Natural killer cell (primary cell): ENCODE measurements at regions not wholly inside any gene's neighbourhood (a gene's known extent, or its start where the extent isn't known, plus 50 kb on each side); places are given as distances from the start of the nearest gene placed in this dataset.

ENCODE experiments used
- ATAC-seq, 3 donors: fragments of 150-1000 bp in 2 of 3; fragments of 200-7000 bp in 1 of 3; cut with Tn5 transposase; 1 replicate in 1 of 3; 2 replicates in 2 of 3; pipeline ENCODE4 v1.10.0; 2021; ENCODE audit warnings: mild to moderate bottlenecking in 2 of 3, moderate library complexity in 2 of 3
- DNase-seq, 2 donors: peaks; one replicate each; pipeline versions ENCODE4 v3.0.0 to v3.0.0-alpha.2; 2013 to 2021; ENCODE audit warnings: mixed read lengths in 1 of 2
- H3K27ac ChIP-seq: one replicate; pipeline ENCODE4 v1.5.1; 2013; ENCODE audit warnings: mild to moderate bottlenecking, low read length
- H3K27me3 ChIP-seq: one replicate; pipeline ENCODE4 v1.6.1; 2013; ENCODE audit warnings: low read length; ENCODE audit not compliant: control insufficient read depth, insufficient read depth
- H3K36me3 ChIP-seq: one replicate; pipeline ENCODE4 v1.6.1; 2013; ENCODE audit warnings: low read length; ENCODE audit not compliant: control insufficient read depth, insufficient read depth
- H3K4me1 ChIP-seq: one replicate; pipeline ENCODE4 v1.6.1; 2013; ENCODE audit warnings: low read length; ENCODE audit not compliant: control insufficient read depth, insufficient read depth
- H3K4me3 ChIP-seq: one replicate; pipeline ENCODE4 v1.5.1; 2013; ENCODE audit warnings: low read length
- H3K9me3 ChIP-seq: one replicate; pipeline ENCODE4 v1.6.1; 2013; ENCODE audit warnings: low read length; ENCODE audit not compliant: control insufficient read depth, insufficient read depth
- H3K27ac Mint-ChIP-seq, 2 donors: one replicate each; pipeline ENCODE4 v1.8.0; 2022; ENCODE audit warnings: mild to moderate bottlenecking in 2 of 2, mixed read lengths in 2 of 2, moderate library complexity in 1 of 2
- H3K27me3 Mint-ChIP-seq, 2 donors: one replicate each; pipeline ENCODE4 v1.8.0; 2022; ENCODE audit warnings: low read depth in 2 of 2, mixed read lengths in 2 of 2
- H3K36me3 Mint-ChIP-seq: one replicate; pipeline ENCODE4 v1.8.0; 2022; ENCODE audit warnings: mixed read lengths
- H3K4me1 Mint-ChIP-seq, 2 donors: one replicate each; pipeline ENCODE4 v1.8.0; 2022; ENCODE audit warnings: mixed read lengths in 2 of 2
- H3K4me3 Mint-ChIP-seq: one replicate; pipeline ENCODE4 v1.8.0; 2022; ENCODE audit warnings: mild to moderate bottlenecking, moderate library complexity, mixed read lengths
- H3K9me3 Mint-ChIP-seq, 2 donors: one replicate each; pipeline ENCODE4 v1.8.0; 2022; ENCODE audit warnings: mixed read lengths in 2 of 2
- WGBS: methylation state at CpG from one replicate; pipeline ENCODE4 v1.1.7; 2013; ENCODE audit warnings: missing lambda C conversion rate; ENCODE audit not compliant: insufficient coverage; 5-methylcytosine and 5-hydroxymethylcytosine counted together
- intact Hi-C: fragments of 100-400 bp; cut with micrococcal nuclease; formaldehyde crosslinking; loops from one replicate; pipeline ENCODE4 v1.14.2; 2022
- TF ChIP-seq, protein P1 (sequence below): fragments of 200-600 bp; IDR thresholded peaks from one replicate; pipeline ENCODE4 v1.8.0; 2022; ENCODE audit warnings: antibody characterized with exemption

DNA sequence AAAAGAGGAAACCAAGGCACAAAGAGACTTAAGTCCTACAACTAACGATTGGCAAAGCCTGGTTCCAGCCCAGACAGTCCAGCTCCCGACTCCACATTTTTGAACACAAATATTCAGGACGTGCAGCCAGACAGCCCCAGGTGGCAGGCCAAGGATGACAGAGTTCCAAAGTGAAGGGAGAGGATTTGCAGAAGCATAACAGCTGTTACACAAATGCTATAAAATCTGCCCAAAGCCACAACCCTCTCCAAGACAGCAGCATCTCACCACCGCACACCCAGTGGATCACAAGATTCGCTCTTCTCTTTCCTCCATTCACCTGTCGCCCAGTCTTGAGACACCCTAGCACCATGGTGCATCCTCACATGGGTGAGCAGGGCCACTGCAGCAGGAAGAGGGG, 227.1 kb upstream of the ID2 start:
- Mint-ChIP-seq H3K4me3 (peak overlapping the region; percentile 95), H3K4me1 (peaks cover 74 to 81% of the 10 kb centered on the region in 2 donors), H3K9me3 (no peaks in the 10 kb centered on the region), H3K27ac (peak overlapping the region; percentile 99 to 100), H3K36me3 (no peaks in the 10 kb centered on the region), H3K27me3 (no peaks in the 10 kb centered on the region)
- Histone ChIP-seq H3K27me3 (no peaks in the 10 kb centered on the region), H3K9me3 (no peaks in the 10 kb centered on the region), H3K4me1 (peaks cover 76% of the 10 kb centered on the region), H3K36me3 (no peaks in the 10 kb centered on the region), H3K4me3 (peak overlapping the region; percentile 19), H3K27ac (peak overlapping the region; percentile 99)
- WGBS: 54% methylated on average over 6 of the region's 6 CpGs
- ATAC-seq (peak in 1 of 3 donors; percentile 1), DNase-seq (no peak)
- TF ChIP-seq, protein P1, sequence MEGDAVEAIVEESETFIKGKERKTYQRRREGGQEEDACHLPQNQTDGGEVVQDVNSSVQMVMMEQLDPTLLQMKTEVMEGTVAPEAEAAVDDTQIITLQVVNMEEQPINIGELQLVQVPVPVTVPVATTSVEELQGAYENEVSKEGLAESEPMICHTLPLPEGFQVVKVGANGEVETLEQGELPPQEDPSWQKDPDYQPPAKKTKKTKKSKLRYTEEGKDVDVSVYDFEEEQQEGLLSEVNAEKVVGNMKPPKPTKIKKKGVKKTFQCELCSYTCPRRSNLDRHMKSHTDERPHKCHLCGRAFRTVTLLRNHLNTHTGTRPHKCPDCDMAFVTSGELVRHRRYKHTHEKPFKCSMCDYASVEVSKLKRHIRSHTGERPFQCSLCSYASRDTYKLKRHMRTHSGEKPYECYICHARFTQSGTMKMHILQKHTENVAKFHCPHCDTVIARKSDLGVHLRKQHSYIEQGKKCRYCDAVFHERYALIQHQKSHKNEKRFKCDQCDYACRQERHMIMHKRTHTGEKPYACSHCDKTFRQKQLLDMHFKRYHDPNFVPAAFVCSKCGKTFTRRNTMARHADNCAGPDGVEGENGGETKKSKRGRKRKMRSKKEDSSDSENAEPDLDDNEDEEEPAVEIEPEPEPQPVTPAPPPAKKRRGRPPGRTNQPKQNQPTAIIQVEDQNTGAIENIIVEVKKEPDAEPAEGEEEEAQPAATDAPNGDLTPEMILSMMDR: no peak
- intact Hi-C loops: loop anchor here (2.0 to 10.0 kb wide), 4 partner anchors 30 to 228 kb away; partner anchors contain the start of gene ID2

- intact Hi-C loops: loop anchor here (1.0 to 10.0 kb wide), 7 partner anchors 13 to 227 kb away; partner anchors contain the start of gene ID2
- Histone ChIP-seq H3K36me3 (no peaks in the 10 kb centered on the region), H3K4me3 (peak overlapping the region; percentile 19), H3K4me1 (peaks cover 80% of the 10 kb centered on the region), H3K27ac (peak overlapping the region; percentile 99), H3K9me3 (no peaks in the 10 kb centered on the region), H3K27me3 (no peaks in the 10 kb centered on the region)
- DNase-seq: peak; percentile 47 to 49
- Mint-ChIP-seq H3K9me3 (no peaks in the 10 kb centered on the region), H3K36me3 (no peaks in the 10 kb centered on the region), H3K4me3 (peak overlapping the region; percentile 95), H3K27me3 (no peaks in the 10 kb centered on the region), H3K4me1 (peaks cover 75 to 79% of the 10 kb centered on the region in 2 donors), H3K27ac (peak overlapping the region; percentile 99 to 100)
- TF ChIP-seq, protein P1: no peak
- peak; percentile 66 to 84 (median 82) for ATAC-seq
- 38% methylated on average over 22 of the region's 23 CpGs for WGBS
Observed at GRCh38 chr2:8455236-8456150, 226.4 kb upstream of the ID2 start.

- H3K27me3 ChIP-seq: no peaks in the 10 kb centered on the region
- H3K27ac ChIP-seq: peak overlapping the region; percentile 99
- H3K9me3 ChIP-seq: no peaks in the 10 kb centered on the region
- ATAC-seq (peak; percentile 46 to 64 (median 51)), DNase-seq (peak; percentile 44 to 80)
- H3K27ac Mint-ChIP-seq: peak overlapping the region; percentile 99 to 100
- peaks cover 80% of the 10 kb centered on the region for H3K4me1 ChIP-seq
- H3K4me3 ChIP-seq: peak overlapping the region; percentile 19
- H3K27me3 Mint-ChIP-seq: no peaks in the 10 kb centered on the region
- TF ChIP-seq, protein P1: no peak
- no peaks in the 10 kb centered on the region for H3K36me3 ChIP-seq
- peaks cover 80 to 85% of the 10 kb centered on the region in 2 donors for H3K4me1 Mint-ChIP-seq
- H3K9me3 Mint-ChIP-seq: no peaks in the 10 kb centered on the region
- H3K36me3 Mint-ChIP-seq: no peaks in the 10 kb centered on the region
- 44% methylated on average over 41 of the region's 41 CpGs for WGBS
- intact Hi-C loops: loop anchor here (1.0 to 10.0 kb wide), 6 partner anchors 14 to 226 kb away; partner anchors contain the start of gene ID2
- H3K4me3 Mint-ChIP-seq: peak overlapping the region; percentile 95
Observed at GRCh38 chr2:8456151-8457091, 225.4 kb upstream of the ID2 start.
